IMR-90 (cell line): ENCODE measurements at regions not wholly inside any gene's neighbourhood (a gene's known extent, or its start where the extent isn't known, plus 50 kb on each side); places are given as distances from the start of the nearest gene placed in this dataset.

ENCODE experiments used
- ATAC-seq: fragments of 200-7000 bp; cut with Tn5 transposase; 2 replicates; pipeline ENCODE4 v1.9.1; 2020; ENCODE audit warnings: low read depth, mild to moderate bottlenecking, moderate library complexity
- BruUV-seq: library from RNA; stranded (reverse); fragments of 400-500 nt; replicated peaks from 2 replicates; lab custom pipeline; 2021; lab: Mats Ljungman, UMichigan
- CTCF ChIA-PET: fragments of 300-600 bp; formaldehyde crosslinking; extraction: SDS; loops from one replicate; lab custom pipeline; 2021; ENCODE audit warnings: antibody characterized with exemption; lab: Yijun Ruan, JAX
- POLR2A ChIA-PET: fragments of 300-600 bp; sonication (Branson Sonifier 250); formaldehyde crosslinking; loops from one replicate; lab custom pipeline; 2022; ENCODE audit warnings: antibody characterized with exemption; ENCODE audit not compliant: unreplicated experiment; lab: Charles Lee
- DNase-seq: peaks from one replicate; pipeline ENCODE4 v3.0.0; 2013
- H2AFZ ChIP-seq: replicated peaks from 2 replicates; pipeline ENCODE3; 2013; ENCODE audit warnings: low read length, mild to moderate bottlenecking; ENCODE audit not compliant: poor library complexity
- H2AK5ac ChIP-seq: 2 replicates; pipeline ENCODE4 v1.6.1; 2013; ENCODE audit warnings: low read depth, low read length, inconsistent platforms
- H2AK9ac ChIP-seq: replicated peaks from 2 replicates; pipeline ENCODE3; 2013; ENCODE audit warnings: mild to moderate bottlenecking, low read depth, low read length, moderate library complexity; ENCODE audit not compliant: poor library complexity
- H2BK120ac ChIP-seq: 2 replicates; pipeline ENCODE4 v1.6.1; 2013; ENCODE audit warnings: low read depth, low read length, inconsistent platforms
- H2BK15ac ChIP-seq: 3 replicates; pipeline ENCODE4 v1.6.1; 2013; ENCODE audit warnings: low read depth, low read length, inconsistent platforms
- H2BK20ac ChIP-seq: 2 replicates; pipeline ENCODE4 v1.6.1; 2013; ENCODE audit warnings: low read depth, mild to moderate bottlenecking, inconsistent platforms, low read length, moderate library complexity
- H2BK5ac ChIP-seq: 2 replicates; pipeline ENCODE4 v1.6.1; 2013; ENCODE audit warnings: mild to moderate bottlenecking, low read depth, low read length, inconsistent platforms; ENCODE audit not compliant: poor library complexity, severe bottlenecking
- H3K14ac ChIP-seq: replicated peaks from 2 replicates; pipeline ENCODE4 v1.6.1; 2013; ENCODE audit warnings: low read depth, low read length, inconsistent platforms
- H3K18ac ChIP-seq: 2 replicates; pipeline ENCODE4 v1.6.1; 2013; ENCODE audit warnings: low read depth, low read length, control low read depth
- H3K23ac ChIP-seq: 2 replicates; pipeline ENCODE4 v1.6.1; 2013; ENCODE audit warnings: low read depth, low read length, inconsistent platforms
- H3K27ac ChIP-seq: 2 replicates; pipeline ENCODE4 v1.5.1; 2013; ENCODE audit warnings: mild to moderate bottlenecking, control low read depth, low read length; ENCODE audit not compliant: insufficient read depth
- H3K27me3 ChIP-seq: 2 replicates; pipeline ENCODE4 v1.6.1; 2013; ENCODE audit warnings: low read length; ENCODE audit not compliant: control insufficient read depth, insufficient read depth
- H3K36me3 ChIP-seq: 2 replicates; pipeline ENCODE4 v1.6.1; 2013; ENCODE audit warnings: low read length, mixed read lengths; ENCODE audit not compliant: control insufficient read depth, insufficient read depth
- H3K4ac ChIP-seq: 2 replicates; pipeline ENCODE4 v1.6.1; 2013; ENCODE audit warnings: low read depth, low read length, inconsistent platforms
- H3K4me1 ChIP-seq: 2 replicates; pipeline ENCODE4 v1.6.1; 2013; ENCODE audit warnings: low read length, mixed read lengths; ENCODE audit not compliant: control insufficient read depth, insufficient read depth
- H3K4me2 ChIP-seq: 2 replicates; pipeline ENCODE4 v1.6.1; 2013; ENCODE audit warnings: low read depth, mild to moderate bottlenecking, control low read depth, low read length, moderate library complexity
- H3K4me3 ChIP-seq: 2 replicates; pipeline ENCODE4 v1.5.1; 2013; ENCODE audit warnings: low read depth, mild to moderate bottlenecking, control low read depth, low read length, moderate library complexity; ENCODE audit not compliant: insufficient read depth
- H3K56ac ChIP-seq: 2 replicates; pipeline ENCODE4 v1.6.1; 2013; ENCODE audit warnings: low read length, inconsistent platforms; ENCODE audit not compliant: insufficient read depth; ENCODE audit errors: extremely low read depth
- H3K79me1 ChIP-seq, 2 experiments: 2 replicates each; pipeline ENCODE4 v1.6.1; 2013; ENCODE audit warnings: low read length in 2 of 2, inconsistent platforms in 1 of 2, low read depth in 1 of 2
- H3K9ac ChIP-seq: 2 replicates; pipeline ENCODE4 v1.6.1; 2013; ENCODE audit warnings: low read depth, low read length, control low read depth
- H3K9me1 ChIP-seq: 2 replicates; pipeline ENCODE4 v1.6.1; 2013; ENCODE audit warnings: low read length, inconsistent platforms; ENCODE audit not compliant: insufficient read depth
- H3K9me3 ChIP-seq: 2 replicates; pipeline ENCODE4 v1.6.1; 2013; ENCODE audit warnings: low read length; ENCODE audit not compliant: control insufficient read depth, insufficient read depth
- H4K20me1 ChIP-seq: 2 replicates; pipeline ENCODE4 v1.6.1; 2013; ENCODE audit warnings: low read length, inconsistent platforms; ENCODE audit not compliant: insufficient read depth
- H4K5ac ChIP-seq: 2 replicates; pipeline ENCODE4 v1.6.1; 2013; ENCODE audit warnings: mild to moderate bottlenecking, low read depth, low read length, control low read depth
- H4K8ac ChIP-seq, 2 experiments: 2 replicates each; pipeline ENCODE4 v1.6.1; 2013; ENCODE audit warnings: low read depth in 2 of 2, low read length in 2 of 2, control low read depth in 1 of 2, inconsistent platforms in 1 of 2
- H4K91ac ChIP-seq: 2 replicates; pipeline ENCODE4 v1.6.1; 2013; ENCODE audit warnings: low read depth, low read length, inconsistent platforms; ENCODE audit not compliant: insufficient read depth
- FOS ChIP-seq: fragments of 150-350 bp; IDR thresholded peaks from 2 replicates; pipeline ENCODE4 v1.6.1; 2016; ENCODE audit warnings: low read depth, low read length
- MAFK ChIP-seq: IDR thresholded peaks from 2 replicates; pipeline ENCODE4 v1.6.1; 2012; ENCODE audit warnings: low read depth, low read length, improper control_type of control experiment
- MAZ ChIP-seq: IDR thresholded peaks from 2 replicates; pipeline ENCODE4 v1.6.1; 2012; ENCODE audit warnings: low read depth, mild to moderate bottlenecking, low read length, improper control_type of control experiment, moderate library complexity, borderline replicate concordance
- MXI1 ChIP-seq: IDR thresholded peaks from 2 replicates; pipeline ENCODE4 v1.6.1; 2012; ENCODE audit warnings: low read depth, mild to moderate bottlenecking, low read length, moderate library complexity, borderline replicate concordance
- NFE2L2 ChIP-seq: fragments of 150-350 bp; IDR thresholded peaks from 2 replicates; pipeline ENCODE4 v1.6.1; 2016; ENCODE audit warnings: low read depth, mild to moderate bottlenecking, low read length
- POLR2A ChIP-seq: IDR thresholded peaks from 2 replicates; pipeline ENCODE4 v1.6.1; 2012; ENCODE audit warnings: mild to moderate bottlenecking, low read depth, low read length
- RAD21 ChIP-seq: IDR thresholded peaks from 2 replicates; pipeline ENCODE4 v1.6.1; 2012; ENCODE audit warnings: low read length, improper control_type of control experiment
- RCOR1 ChIP-seq: IDR thresholded peaks from 2 replicates; pipeline ENCODE4 v1.6.1; 2012; ENCODE audit warnings: mild to moderate bottlenecking, low read length, improper control_type of control experiment; ENCODE audit not compliant: insufficient replicate concordance
- RFX5 ChIP-seq: IDR thresholded peaks from 2 replicates; pipeline ENCODE4 v1.8.0; 2012; ENCODE audit warnings: low read depth, mild to moderate bottlenecking, low read length, moderate library complexity
- WGBS, 2 experiments: methylation state at CpG; one replicate each; pipeline versions ENCODE4 v1.1.5 to v1.1.7; 2013; ENCODE audit warnings: missing lambda C conversion rate in 2 of 2; ENCODE audit not compliant: insufficient read length in 1 of 2; ENCODE audit errors: extremely low coverage in 2 of 2; 5-methylcytosine and 5-hydroxymethylcytosine counted together
- dilution Hi-C: fragments of 300-500 bp; cut with HindIII; formaldehyde crosslinking; loops from one replicate; pipeline ENCODE4 v1.14.3; 2018; ENCODE audit warnings: low sequenced_read_pairs; ENCODE audit not compliant: unreplicated experiment
- in situ Hi-C: fragments of 300-500 bp; cut with MboI; formaldehyde crosslinking; loops from 3 replicates; pipeline ENCODE4 v1.14.3; 2019; ENCODE audit warnings: low sequenced_read_pairs, inconsistent platforms, mixed read lengths
- intact Hi-C: fragments of 100-400 bp; cut with micrococcal nuclease; formaldehyde crosslinking; loops from 2 replicates; pipeline ENCODE4 v1.10.0; 2022
- TF ChIP-seq, protein P1 (sequence below): conservative IDR thresholded peaks from 2 replicates; pipeline ENCODE4 v1.5.1; 2012; ENCODE audit warnings: mild to moderate bottlenecking, low read depth, low read length, improper control_type of control experiment
- TF ChIP-seq, protein P2 (sequence below): fragments of 150-350 bp; IDR thresholded peaks from 2 replicates; pipeline ENCODE4 v1.6.1; 2017; ENCODE audit warnings: mild to moderate bottlenecking, antibody characterized with exemption, low read length, low read depth

DNA sequence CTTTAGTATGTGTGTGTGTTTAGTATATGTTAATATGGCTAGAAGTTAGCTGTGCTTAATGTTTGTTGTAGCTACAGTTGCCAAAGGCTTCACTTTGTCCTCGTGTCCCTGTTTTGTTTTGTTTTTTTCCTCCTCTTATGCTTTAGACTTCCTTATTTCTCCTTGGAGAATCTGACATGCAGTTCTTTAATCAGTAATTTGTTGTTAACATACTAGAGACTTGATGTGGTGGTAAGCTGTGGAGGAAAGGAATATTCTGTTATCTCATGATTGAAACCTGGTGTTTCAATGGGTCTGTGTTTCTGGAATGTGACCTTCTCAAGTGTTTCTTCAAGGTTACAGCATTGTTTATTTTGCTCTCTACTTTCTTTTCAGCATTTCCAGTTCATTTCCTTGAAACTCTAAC is 515.6 kb upstream of the ST8SIA4 start:
- H3K79me1 ChIP-seq: no peaks in the 10 kb centered on the region
- no peaks in the 10 kb centered on the region for H3K9me3 ChIP-seq
- no peak overlapping the region for H3K9ac ChIP-seq
- H2AK5ac ChIP-seq: no peak overlapping the region
- WGBS, 2 experiments: no CpG with 5 or more reads among the region's 1 CpG
- no peak overlapping the region for H2BK120ac ChIP-seq
- H3K27ac ChIP-seq: no peak overlapping the region
- no peak overlapping the region for H3K4me2 ChIP-seq
- intact Hi-C loops (no loop called here), dilution Hi-C loops (no loop called here), in situ Hi-C loops (no loop called here)
- H2AK9ac ChIP-seq: no peak overlapping the region
- TF ChIP-seq MXI1 (no peak), FOS (no peak), RFX5 (no peak), MAFK (no peak), POLR2A (no peak), RCOR1 (no peak), RAD21 (no peak), NFE2L2 (no peak), MAZ (no peak)
- TF ChIP-seq, protein P1, sequence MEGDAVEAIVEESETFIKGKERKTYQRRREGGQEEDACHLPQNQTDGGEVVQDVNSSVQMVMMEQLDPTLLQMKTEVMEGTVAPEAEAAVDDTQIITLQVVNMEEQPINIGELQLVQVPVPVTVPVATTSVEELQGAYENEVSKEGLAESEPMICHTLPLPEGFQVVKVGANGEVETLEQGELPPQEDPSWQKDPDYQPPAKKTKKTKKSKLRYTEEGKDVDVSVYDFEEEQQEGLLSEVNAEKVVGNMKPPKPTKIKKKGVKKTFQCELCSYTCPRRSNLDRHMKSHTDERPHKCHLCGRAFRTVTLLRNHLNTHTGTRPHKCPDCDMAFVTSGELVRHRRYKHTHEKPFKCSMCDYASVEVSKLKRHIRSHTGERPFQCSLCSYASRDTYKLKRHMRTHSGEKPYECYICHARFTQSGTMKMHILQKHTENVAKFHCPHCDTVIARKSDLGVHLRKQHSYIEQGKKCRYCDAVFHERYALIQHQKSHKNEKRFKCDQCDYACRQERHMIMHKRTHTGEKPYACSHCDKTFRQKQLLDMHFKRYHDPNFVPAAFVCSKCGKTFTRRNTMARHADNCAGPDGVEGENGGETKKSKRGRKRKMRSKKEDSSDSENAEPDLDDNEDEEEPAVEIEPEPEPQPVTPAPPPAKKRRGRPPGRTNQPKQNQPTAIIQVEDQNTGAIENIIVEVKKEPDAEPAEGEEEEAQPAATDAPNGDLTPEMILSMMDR: no peak
- TF ChIP-seq, protein P2, sequence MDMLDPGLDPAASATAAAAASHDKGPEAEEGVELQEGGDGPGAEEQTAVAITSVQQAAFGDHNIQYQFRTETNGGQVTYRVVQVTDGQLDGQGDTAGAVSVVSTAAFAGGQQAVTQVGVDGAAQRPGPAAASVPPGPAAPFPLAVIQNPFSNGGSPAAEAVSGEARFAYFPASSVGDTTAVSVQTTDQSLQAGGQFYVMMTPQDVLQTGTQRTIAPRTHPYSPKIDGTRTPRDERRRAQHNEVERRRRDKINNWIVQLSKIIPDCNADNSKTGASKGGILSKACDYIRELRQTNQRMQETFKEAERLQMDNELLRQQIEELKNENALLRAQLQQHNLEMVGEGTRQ: no peak
- no peak overlapping the region for H3K4me3 ChIP-seq
- DNase-seq (no peak), ATAC-seq (no peak)
- no peak overlapping the region for H3K14ac ChIP-seq
- H4K91ac ChIP-seq: no peak overlapping the region
- H3K56ac ChIP-seq: no peak overlapping the region
- ChIA-PET POLR2A (no interaction called here), CTCF (no interaction called here)
- no peaks in the 10 kb centered on the region for H3K27me3 ChIP-seq
- H2BK5ac ChIP-seq: no peak overlapping the region
- no peaks in the 10 kb centered on the region for H4K20me1 ChIP-seq
- H3K23ac ChIP-seq: no peak overlapping the region
- H3K4ac ChIP-seq: no peak overlapping the region
- no peaks in the 10 kb centered on the region for H3K36me3 ChIP-seq
- no peak overlapping the region for H2AFZ ChIP-seq
- no peak overlapping the region for H3K18ac ChIP-seq
- no peak overlapping the region for H4K5ac ChIP-seq
- no peaks in the 10 kb centered on the region for H3K4me1 ChIP-seq
- H2BK20ac ChIP-seq: no peak overlapping the region
- no peak overlapping the region for H2BK15ac ChIP-seq
- no peaks in the 10 kb centered on the region for H3K9me1 ChIP-seq
- BruUV-seq: no TSS peak
- no peak overlapping the region for H4K8ac ChIP-seq
